HG03097 (cell line): ENCODE measurements at regions not wholly inside any gene's neighbourhood (a gene's known extent, or its start where the extent isn't known, plus 50 kb on each side); places are given as distances from the start of the nearest gene placed in this dataset.

ENCODE experiments used
- ATAC-seq: cut with Tn5 transposase; IDR thresholded peaks from one replicate; pipeline ENCODE4 v1.9.1; 2021; ENCODE audit not compliant: unreplicated experiment, low FRiP score

GRCh38 chr7:15874774-15875173, 188.3 kb upstream of the MEOX2 start:
- ATAC-seq = no peak

DNA sequence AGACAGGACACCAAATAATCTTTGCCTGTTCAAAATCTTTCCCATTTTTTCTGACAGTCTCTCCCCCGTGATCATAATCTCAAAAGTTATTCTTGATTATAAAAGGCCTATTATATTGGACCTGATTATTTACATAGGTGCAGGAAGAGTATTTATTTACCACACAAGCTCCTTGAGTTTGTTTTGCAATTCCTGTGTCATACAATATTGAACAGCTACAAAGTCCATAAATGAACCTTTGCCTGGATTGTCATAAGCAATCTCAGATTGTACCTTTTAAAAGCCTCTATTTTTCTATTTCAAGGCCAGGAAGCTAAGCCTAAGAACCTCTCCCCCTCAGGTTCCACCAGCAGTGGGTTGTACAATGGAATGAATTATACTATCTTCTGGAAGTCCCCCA, 183.9 kb upstream of the MEOX2 start:
- no peak for ATAC-seq

DNA sequence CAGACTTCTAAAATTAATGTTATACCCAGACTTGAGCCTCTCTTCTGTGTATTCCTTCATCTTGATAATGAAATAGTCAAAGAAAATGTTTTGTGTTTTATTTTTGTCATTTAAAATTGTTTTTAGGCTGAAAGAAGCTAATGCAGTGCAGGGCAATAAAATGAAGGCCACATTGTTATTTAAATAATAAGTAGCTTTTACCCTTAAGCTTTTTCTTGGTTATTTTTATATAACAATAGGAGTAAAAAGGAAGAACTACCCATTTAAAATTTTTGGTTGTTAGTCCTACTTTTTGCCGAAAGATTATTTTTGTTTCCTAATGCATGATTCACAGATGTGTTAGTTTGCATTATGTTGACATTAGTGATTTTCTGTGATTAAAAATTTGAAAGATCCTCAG, 181.0 kb upstream of the MEOX2 start:
- no peak for ATAC-seq

DNA sequence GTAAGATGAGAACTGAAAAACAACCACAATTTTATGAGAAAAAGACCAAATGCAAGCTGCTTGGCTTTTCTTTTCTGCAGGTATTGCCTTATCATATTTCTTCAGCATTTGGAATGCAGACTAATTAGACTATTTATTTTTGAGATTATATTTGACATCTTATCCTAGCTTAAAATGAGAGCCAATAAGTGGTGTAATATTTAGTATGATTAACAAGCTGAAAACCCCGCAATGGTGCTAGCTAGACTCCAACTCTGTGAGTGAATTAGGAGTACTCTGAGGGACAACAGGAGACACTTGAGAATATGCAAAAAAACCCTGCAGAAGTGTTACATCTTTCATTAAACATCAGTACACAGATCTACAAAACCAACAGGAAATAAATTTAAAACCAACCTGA, 180.3 kb upstream of the MEOX2 start:
- no peak for ATAC-seq

GRCh38 chr7:15864626-15864991, 178.1 kb upstream of the MEOX2 start:
- ATAC-seq = no peak

GRCh38 chr7:15863951-15864625, 177.6 kb upstream of the MEOX2 start:
- no peak for ATAC-seq

DNA sequence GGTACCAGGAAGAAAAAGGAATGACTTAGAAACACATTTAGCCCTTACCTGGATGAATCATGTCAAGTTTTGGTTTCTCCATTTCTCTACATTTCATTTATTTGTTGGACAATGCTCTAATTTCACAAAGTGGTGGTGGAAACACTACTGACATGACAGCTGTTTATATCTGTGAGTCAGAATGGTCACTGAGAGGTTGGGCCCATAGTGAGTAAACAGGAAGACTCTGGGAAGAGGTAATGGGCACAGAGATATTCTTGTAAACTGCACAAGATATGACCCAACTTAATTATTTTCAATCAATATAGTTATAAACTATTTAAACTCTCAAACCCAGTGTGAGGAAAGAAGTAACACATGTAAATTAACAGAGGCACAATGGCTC, 176.3 kb upstream of the MEOX2 start:
- no peak for ATAC-seq

- no peak for ATAC-seq
Observed at GRCh38 chr7:15862016-15862780, 175.7 kb upstream of the MEOX2 start.

- no peak for ATAC-seq
Observed at GRCh38 chr7:15860264-15860949, 173.9 kb upstream of the MEOX2 start.

- no peak for ATAC-seq
Observed at GRCh38 chr7:15857026-15857425, 170.5 kb upstream of the MEOX2 start.

DNA sequence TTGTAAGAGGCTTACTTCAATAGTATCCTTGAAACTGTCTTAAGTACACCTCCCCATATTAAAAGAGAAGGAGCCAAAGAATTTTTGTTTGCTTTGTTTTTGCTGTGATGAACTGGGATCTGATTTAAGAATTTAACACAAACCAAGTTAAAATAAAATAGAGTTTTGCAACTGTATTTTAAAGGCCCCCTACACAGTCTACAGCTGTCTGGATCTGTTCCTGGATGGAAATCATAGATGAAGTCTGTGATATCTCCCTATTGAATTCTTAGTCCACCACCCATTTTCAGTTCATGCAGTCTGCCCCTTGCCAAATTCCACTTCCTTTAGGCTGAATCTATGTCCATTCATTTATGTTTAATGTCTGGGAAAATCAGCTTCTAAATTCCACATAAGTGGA, 169.8 kb upstream of the MEOX2 start:
- ATAC-seq = no peak

DNA sequence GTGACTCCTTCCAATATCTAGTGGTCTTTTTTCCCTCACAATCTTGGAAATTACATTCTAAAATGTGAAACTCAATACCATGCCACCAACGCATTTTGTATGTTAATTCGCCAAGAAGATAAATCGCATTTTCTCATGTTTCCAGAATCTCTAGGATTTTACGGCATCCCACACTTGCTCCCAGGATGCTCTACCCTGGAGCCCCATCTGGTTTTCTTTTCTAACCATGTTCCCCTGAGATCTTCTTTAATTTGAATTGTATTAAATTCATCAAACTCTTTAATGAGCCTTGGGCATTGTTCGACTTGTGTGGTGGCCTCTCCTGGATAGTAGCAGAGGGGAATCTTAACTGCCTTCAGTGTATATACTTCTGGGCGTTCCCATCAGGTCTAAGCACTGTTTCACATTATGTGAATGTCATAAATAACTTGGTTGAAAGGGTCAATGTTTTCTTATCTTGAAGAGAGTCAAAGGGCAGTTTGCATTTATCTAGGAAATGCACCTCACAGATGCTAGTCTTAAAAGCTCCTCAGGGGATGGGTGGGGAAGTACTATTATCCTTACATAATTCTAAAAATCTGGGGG, 169.1 kb upstream of the MEOX2 start:
- ATAC-seq = no peak

GRCh38 chr7:15854841-15855524, 168.5 kb upstream of the MEOX2 start:
- ATAC-seq = no peak

DNA sequence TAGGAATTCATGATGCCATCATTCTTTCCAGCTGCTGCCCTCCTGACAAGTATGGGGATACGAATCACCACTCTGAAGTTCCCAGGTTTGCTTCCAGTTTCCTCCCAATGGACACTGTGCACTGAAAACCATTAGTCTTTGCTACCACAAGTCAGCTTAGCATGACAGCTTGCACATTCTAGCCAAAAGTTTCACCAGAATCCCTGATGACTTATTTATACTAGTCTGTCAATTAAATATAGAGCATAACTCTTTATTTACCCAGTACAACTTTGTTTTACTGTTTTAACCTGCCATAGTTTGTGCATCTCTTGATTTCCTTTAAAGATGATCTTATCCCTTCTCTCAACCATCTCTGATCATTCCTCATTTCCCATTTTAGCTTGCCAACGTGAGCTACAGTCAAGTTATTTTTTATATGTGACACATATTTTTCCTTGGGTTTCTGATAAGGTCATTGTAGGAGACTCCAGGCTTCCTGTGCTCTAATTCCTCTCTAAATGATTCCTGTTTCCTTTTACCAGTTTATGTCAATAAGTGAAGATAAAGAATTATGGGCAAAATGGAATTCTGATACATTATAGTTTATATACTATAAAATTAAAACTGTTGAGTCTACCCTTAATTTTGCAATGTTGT, 167.5 kb upstream of the MEOX2 start:
- ATAC-seq = no peak

- ATAC-seq = no peak
Observed at GRCh38 chr7:15851201-15851600, 164.7 kb upstream of the MEOX2 start.

DNA sequence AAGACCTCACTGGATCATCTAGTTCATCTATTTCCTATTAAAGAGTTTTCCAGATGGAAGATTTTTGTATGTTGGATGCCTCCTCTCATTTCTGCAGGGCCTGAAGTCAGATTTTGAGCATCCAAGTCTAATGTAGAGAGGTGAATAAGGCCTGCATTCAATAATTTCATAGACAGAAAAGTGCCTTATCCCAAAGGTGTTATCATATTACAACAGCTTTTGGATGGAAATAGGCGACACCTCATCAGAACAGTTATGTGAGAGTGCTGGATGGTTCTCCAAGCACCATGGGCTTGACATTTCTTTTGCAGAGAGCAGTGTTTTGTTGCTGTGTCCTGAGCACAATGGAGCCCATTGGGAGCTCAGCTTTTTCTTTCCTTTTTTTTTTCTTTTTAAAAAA, 162.4 kb upstream of the MEOX2 start:
- no peak for ATAC-seq

DNA sequence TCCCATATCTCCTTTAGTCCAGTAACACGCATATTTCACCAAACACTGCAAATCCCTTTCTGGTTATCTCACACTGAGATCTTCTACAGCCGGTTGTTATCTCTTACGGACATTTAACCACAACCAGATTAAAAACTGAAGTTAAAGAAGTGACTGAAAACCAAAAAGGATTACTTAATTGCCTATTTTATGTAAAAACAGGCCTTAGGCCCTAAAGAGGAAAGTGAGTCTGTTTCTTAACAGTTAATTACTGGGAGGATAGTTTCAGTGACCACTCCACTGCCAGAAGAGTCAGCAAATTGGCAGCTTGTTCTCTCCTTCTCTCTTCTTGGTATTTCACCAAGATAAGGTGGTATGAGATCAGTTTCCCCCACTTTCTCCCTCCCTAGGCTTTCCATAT, 161.9 kb upstream of the MEOX2 start:
- ATAC-seq = no peak

DNA sequence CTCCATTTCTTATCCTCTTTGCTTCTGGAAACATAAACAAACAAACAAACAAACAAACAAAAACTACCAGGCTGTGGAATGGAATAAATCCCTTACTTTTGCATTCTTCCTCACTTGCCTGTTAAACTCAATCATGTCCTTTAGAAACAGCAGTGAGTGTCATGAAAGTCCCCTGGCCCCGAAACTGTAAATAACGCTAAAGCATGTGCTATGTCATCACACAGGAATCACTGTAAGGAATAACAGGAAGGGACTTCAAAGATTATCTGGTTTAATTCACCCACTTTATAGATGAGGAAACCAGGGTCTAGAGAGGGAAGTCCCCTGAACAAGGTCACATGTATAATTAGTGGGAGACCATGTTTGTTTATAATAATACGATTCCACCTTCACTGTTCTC, 159.4 kb upstream of the MEOX2 start:
- ATAC-seq = no peak

DNA sequence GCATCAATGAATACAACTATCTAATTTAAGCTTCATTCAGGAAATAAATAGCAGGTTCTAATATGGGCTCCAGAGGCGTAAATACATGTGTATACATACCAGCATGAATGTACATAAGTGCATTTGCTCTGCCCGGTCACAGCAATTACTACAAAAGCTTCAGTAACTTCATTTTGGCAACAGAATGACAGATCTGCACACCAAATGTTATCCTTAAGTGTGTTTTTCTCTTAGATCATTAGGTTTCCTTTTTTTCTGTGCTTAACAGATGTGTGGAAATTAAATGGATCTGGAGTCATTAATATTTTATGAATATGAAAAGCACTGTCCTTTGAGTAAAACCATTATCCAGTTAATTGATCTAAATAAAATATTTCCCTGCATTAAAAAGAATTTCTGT, 159.0 kb upstream of the MEOX2 start:
- ATAC-seq = no peak

- ATAC-seq = no peak
Observed at GRCh38 chr7:15839416-15840100, 153.1 kb upstream of the MEOX2 start.
